ENCODE measurements at regions not wholly inside any gene's neighbourhood (a gene's known extent, or its start where the extent isn't known, plus 50 kb on each side); places are given as distances from the start of the nearest gene placed in this dataset.
A peak's percentile ranks its signal among the peaks of the same experiment; 100 is the strongest.

GRCh38 chr9:115386963-115387770 is 269.2 kb upstream of the TNC start:
- no peaks in the 10 kb centered on the region for H3K27me3 Mint-ChIP-seq (ENCODE audit: unreplicated experiment)
- no peak for DNase-seq (ENCODE audit: extremely low spot score, unreplicated experiment)
- peaks cover 4% of the 10 kb centered on the region for H3K4me1 Mint-ChIP-seq (ENCODE audit: unreplicated experiment)
- peaks cover 7% of the 10 kb centered on the region for H3K9me3 Mint-ChIP-seq (ENCODE audit: unreplicated experiment)
- H3K27ac Mint-ChIP-seq (ENCODE audit: unreplicated experiment): no peak overlapping the region
- no peak overlapping the region for H3K4me3 Mint-ChIP-seq (ENCODE audit: unreplicated experiment)
- peaks cover 4% of the 10 kb centered on the region for H3K36me3 Mint-ChIP-seq (ENCODE audit: unreplicated experiment)
- TF ChIP-seq CTCF (IDR thresholded peaks at IDR 0.05): no peak

- H3K27ac Mint-ChIP-seq (ENCODE audit: unreplicated experiment): no peak overlapping the region
- no peak for TF ChIP-seq CTCF (IDR thresholded peaks at IDR 0.05)
Measured at GRCh38 chr9:115391168-115391825, 273.3 kb upstream of the TNC start.

GRCh38 chr9:115393976-115394775 is 276.2 kb upstream of the TNC start:
- Mint-ChIP-seq H3K27me3 (ENCODE audit: unreplicated experiment) (no peaks in the 10 kb centered on the region), H3K36me3 (ENCODE audit: unreplicated experiment) (no peaks in the 10 kb centered on the region), H3K4me3 (ENCODE audit: unreplicated experiment) (no peak overlapping the region), H3K4me1 (ENCODE audit: unreplicated experiment) (peaks cover 32% of the 10 kb centered on the region), H3K9me3 (ENCODE audit: unreplicated experiment) (no peaks in the 10 kb centered on the region), H3K27ac (ENCODE audit: unreplicated experiment) (no peak overlapping the region)
- no peak for TF ChIP-seq CTCF (IDR thresholded peaks at IDR 0.05)
- DNase-seq (ENCODE audit: extremely low spot score, unreplicated experiment): no peak

More at GRCh38 chr9:115391168-115391825, 273.3 kb upstream of the TNC start:
- Mint-ChIP-seq H3K36me3 (ENCODE audit: unreplicated experiment) (peaks cover 2% of the 10 kb centered on the region), H3K27me3 (ENCODE audit: unreplicated experiment) (no peaks in the 10 kb centered on the region), H3K4me1 (ENCODE audit: unreplicated experiment) (peaks cover 19% of the 10 kb centered on the region), H3K4me3 (ENCODE audit: unreplicated experiment) (no peak overlapping the region), H3K9me3 (ENCODE audit: unreplicated experiment) (no peaks in the 10 kb centered on the region)
- no peak for DNase-seq (ENCODE audit: extremely low spot score, unreplicated experiment)

- Mint-ChIP-seq H3K4me3 (ENCODE audit: unreplicated experiment) (no peak overlapping the region), H3K9me3 (ENCODE audit: unreplicated experiment) (no peaks in the 10 kb centered on the region), H3K27me3 (ENCODE audit: unreplicated experiment) (no peaks in the 10 kb centered on the region), H3K4me1 (ENCODE audit: unreplicated experiment) (peaks cover 38% of the 10 kb centered on the region), H3K36me3 (ENCODE audit: unreplicated experiment) (no peaks in the 10 kb centered on the region), H3K27ac (ENCODE audit: unreplicated experiment) (peak overlapping the region; percentile 20)
- TF ChIP-seq CTCF (IDR thresholded peaks at IDR 0.05): no peak
- DNase-seq (ENCODE audit: extremely low spot score, unreplicated experiment): no peak
Measured at GRCh38 chr9:115395511-115396021, 277.6 kb upstream of the TNC start.
